Stimulated activated CD4-positive, alpha-beta T cell treated with anti-CD3 and anti-CD28 coated beads, Interleukin-1b, Interleukin-23, amount 100 ng/mL, for 24 hours (primary cell): ENCODE measurements at regions not wholly inside any gene's neighbourhood (a gene's known extent, or its start where the extent isn't known, plus 50 kb on each side); places are given as distances from the start of the nearest gene placed in this dataset.
"Not testable (repeated sequence)": the region's sequence is repeated elsewhere in the genome, so short reads cannot be mapped to it uniquely, and the experiment has no call there.

Experiments
- DNase-seq, 4 experiments: peaks; one replicate each; pipeline ENCODE4 v3.0.0-alpha.2; 2020; ENCODE audit warnings: low read depth in 4 of 4, low spot score in 1 of 4

DNA sequence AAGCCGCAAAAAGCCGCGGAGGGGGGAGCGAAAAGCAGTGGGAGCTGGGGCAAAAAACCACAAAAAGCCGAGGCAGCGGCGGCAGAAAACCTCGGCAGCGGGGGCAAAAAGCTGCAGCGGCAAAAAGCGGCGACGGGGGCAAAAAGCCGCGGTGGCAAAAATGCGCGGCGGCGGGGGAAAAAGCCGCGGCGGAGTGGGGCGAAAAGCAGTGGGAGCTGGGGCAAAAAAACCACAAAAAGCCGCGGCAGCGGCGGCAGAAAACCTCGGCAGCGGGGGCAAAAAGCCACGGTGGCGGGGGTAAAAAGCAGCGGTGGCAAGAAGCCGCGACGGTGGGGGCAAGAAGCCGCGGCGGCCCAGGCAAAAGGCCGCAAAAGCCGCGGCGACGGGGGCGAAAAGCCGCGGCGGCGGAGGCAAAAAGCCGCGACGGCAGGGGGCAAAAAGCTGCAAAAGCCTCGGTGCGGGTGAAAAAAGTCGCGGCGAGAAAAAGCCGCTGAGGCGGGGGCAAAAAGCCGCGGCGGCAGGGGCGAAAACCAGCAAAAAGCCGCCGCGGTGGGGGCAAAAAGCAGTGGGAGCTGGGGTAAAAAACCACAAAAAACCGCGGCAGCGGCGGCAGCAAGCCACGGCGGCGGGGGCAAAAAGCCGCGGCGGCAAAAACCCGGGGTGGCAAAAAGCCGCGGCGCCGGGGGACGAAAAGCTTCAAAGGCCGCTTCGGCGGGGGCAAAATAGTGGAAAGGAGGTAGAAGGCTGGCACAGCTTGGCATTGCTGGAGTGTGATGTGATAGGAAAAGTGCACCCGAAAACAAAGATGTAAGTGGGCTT, 135.9 kb downstream of the ZNF92 start:
- DNase-seq: no peak

DNA sequence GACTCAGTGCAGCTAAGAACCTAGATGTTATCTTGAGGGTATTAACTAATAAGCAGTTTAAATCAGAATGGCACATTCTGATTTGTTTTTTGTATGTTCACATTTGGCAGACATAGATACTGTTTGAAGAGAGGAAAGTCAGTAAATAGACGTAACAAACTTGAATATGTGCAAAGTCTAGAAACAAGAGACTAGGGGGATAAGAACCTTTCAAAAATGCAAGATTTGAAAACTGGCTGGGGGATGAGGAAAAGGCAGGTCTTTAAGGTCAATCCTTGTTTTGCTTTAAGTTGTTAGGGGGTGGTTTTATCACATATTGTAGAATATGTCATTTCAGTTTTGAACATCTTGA, 136.5 kb downstream of the ZNF92 start:
- DNase-seq: not testable (repeated sequence)

DNA sequence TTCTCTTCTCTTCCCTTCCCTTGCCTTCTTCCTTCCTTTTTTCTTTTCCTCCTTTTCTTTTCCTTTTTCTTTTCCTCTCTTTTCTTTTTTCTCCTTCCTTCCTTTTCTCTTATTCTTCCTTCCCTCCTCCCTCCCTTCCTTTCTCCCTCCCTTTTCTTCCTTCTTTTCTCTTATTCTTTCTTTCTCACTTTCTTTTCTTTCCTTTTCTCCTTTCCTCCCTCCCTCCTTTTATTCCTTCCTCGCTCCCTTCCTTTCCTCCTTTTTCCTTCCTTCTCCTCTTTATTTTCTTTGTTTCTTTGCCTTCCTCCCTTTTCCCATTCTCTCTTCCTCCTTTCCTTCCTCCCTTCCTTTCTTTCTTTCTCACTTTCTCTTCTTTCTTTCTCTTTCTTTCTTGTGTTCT, 146.1 kb downstream of the ZNF92 start:
- DNase-seq: not testable (repeated sequence)

DNA sequence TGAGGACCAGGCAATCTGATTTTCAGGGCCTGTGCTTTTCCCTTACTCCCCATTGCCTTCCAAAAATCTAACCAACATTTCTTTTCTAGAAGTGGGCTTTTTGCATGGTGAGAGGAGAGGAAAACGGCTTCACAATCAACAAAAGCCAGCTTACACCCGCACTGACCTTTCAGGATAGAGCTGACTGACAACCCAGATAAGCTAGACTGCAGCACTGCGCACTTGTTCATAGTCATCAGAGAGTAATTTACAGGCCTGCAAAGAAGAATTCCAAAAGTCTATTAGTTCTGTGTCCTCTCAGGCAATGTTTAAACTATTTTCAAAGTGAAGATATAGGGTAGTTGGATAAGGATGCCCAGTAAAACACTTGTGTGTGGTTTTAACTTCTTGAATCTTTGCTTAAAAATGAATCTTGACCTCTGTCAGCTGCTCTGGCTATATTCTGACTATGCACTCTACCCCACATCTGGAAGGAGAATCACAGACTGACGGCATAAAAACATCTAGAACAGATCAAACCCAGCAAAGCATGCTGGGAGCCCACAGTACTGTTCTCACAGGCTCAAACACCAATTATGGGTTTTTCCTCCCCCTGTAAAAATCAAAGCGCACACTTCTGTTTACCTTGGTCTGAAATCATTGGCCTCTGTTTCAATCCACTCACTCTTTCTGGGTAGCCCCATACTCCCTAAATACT, 172.0 kb downstream of the ZNF92 start:
- DNase-seq: not testable (repeated sequence)

DNA sequence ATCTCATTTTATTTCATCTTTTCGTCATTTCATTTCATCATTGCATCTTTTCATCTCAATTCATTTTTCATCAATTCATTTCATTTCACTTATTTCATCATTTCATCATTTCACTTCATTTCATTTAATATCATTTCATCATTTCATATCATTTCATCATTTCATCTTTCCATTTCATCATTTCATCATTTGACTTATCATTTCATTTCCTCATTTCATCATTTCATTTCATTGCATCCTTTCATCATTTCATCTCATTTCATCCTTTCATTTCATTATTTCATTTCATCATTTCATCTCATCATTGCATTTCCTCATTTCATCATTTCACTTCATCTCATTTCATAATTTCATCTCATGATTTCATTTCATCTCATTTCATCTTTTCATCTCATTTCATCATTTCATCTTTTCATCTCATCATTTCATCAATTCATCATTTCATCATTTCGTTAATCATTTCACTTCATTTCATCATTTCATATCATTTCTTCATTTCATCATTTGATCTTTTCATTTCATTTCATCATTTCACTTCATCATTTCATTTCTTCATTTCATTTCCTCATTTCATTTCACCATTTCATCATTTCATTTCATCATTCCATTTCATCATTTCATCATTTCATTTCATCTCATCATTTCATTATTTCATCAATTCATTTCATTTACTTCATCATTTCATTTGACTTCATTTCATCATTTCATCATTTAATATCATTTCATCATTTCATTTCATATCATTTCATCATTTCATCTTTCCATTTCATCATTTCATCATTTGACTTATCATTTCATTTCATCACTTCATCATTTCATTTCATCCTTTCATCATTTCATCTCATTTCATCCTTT, 176.2 kb downstream of the ZNF92 start:
- not testable (repeated sequence) for DNase-seq

DNA sequence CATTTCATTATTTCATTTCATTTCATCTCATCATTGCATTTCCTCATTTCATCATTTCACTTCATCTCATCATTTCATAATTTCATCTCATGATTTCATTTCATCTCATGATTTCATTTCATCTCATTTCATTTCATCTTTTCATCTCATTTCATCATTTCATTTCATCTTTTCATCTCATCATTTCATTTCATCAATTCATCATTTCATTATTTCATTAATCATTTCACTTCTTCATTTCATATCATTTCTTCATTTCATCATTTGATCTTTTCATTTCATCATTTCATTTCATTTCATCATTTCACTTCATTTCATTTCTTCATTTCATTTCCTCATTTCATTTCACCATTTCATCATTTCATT, 176.8 kb downstream of the ZNF92 start:
- not testable (repeated sequence) for DNase-seq

GRCh38 chr7:65551042-65551441, 177.4 kb downstream of the ZNF92 start:
- DNase-seq: not testable (repeated sequence)

- DNase-seq: not testable (repeated sequence)
These were observed 181.2 kb downstream of the ZNF92 start for GRCh38 chr7:65554553-65555476.

DNA sequence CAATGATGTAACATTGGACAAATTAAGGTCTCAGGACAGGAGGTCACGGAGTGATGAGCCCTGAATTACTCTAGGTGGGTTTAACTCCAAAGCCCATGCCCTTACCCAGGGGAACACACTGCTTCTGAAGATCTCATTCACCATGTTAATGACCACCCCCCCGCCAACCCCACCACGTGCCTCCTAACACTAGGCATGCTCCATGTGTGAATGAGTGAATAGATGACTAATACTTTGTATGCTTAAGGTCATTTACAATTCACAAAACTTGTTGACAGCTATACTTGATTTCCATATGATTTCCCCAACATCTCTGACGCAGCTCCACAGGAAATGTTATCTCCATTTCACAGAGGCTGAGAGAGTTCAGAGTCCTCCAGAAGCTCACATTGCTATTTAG, 184.9 kb downstream of the ZNF92 start:
- DNase-seq: peak in 1 of 4 experiments; percentile 2

- DNase-seq: not testable (repeated sequence)
These were observed 188.2 kb downstream of the ZNF92 start for GRCh38 chr7:65561786-65562372.

GRCh38 chr7:65562522-65562921, 188.9 kb downstream of the ZNF92 start:
- DNase-seq: not testable (repeated sequence)

DNA sequence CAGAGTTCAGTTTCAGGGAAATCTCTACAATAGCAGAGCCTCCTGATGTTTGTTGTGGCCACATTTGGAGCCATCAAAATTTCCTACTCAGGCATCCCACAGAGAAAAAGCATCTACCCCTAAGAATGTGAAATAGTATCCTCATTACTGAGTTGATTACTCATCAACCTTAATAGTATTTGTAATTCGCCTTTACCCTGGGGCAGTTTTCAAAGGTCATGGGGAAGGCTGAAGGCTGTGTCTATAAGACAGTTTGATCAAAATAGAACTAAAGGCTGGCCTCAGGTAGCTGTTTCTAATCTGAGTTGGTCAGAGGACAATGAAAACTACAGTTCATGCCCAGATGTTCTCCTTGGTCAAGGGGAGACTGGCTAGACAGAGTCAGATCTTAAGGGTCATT, 189.7 kb downstream of the ZNF92 start:
- not testable (repeated sequence) for DNase-seq

DNA sequence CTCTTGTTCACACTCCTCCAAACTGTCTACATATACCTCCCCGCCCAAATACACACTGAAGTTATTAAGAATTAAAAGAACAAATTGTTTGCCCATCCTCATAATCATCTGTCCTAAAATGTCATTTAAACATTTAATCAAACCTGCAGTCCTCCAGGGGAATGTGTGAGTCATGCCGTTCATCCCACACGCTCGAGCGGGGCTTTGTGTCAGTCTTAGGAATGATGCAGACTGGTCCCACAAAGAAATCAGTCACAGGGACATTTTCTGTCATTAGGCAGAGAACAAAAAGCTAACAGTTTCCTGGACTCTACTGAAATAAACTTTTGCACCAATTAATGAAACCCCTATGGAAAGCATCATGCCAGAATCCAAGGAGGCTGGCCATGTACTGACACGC, 194.6 kb downstream of the ZNF92 start:
- not testable (repeated sequence) for DNase-seq

GRCh38 chr7:65570990-65571389, 197.3 kb downstream of the ZNF92 start:
- DNase-seq: not testable (repeated sequence)

- not testable (repeated sequence) for DNase-seq
These were observed 198.9 kb downstream of the ZNF92 start for GRCh38 chr7:65572581-65572980.

DNA sequence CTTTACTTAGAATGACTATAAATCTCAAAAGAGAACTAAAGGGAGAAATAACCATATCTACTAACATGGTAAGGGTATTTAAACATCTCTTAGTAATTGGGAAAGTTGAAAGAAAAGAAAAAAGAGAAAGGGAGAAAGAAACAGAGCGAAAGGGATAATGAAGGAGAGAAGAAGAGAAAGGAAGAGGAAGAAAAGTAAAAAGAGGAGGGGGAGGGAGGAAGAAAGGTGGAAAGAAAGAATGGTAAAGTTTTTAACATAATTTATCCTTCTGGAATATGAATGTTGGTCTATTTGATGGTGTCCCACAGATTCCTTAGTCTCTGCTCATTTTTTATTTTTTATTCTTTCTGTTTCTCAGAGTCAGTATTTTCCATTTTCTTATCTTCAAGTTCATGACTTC, 202.7 kb downstream of the ZNF92 start:
- not testable (repeated sequence) for DNase-seq

DNA sequence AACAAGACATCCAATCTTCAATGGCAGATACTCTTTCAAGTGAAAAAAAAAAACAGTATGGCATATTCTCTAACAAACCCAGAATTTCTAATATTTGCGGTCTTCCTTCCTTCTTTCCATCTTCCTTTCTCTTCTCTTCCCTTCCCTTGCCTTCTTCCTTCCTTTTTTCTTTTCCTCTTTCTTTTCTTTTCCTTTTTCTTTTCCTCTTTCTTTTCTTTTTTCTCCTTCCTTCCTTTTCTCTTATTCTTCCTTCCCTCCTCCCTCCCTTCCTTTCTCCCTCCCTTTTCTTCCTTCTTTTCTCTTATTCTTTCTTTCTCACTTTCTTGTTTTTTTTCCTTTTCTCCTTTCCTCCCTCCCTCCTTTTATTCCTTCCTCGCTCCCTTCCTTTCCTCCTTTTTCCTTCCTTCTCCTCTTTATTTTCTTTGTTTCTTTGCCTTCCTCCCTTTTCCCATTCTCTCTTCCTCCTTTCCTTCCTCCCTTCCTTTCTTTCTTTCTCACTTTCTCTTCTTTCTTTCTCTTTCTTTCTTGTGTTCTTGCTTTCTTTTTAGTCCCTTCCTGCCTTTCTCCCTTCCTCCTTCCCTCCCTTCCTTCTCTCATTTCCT, 209.0 kb downstream of the ZNF92 start:
- not testable (repeated sequence) for DNase-seq

DNA sequence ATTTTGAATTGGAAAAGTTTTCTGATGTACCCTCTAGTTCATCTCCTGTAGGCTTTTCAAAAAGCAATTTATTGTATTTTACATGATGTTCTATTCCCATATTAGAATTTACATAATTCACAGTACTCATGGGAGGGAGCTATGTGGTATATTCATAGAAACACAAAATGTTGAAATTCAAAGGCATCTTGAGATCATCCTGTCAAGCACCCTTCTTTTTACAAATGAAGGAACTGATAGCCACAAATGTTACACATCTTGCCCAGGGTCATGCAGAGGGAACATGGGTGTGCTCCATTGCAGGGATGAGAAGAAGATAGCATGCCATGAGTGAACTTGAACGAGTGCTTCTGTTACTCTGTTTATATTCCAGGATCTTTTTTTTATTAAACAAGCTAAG, 228.8 kb downstream of the ZNF92 start:
- not testable (repeated sequence) for DNase-seq

DNA sequence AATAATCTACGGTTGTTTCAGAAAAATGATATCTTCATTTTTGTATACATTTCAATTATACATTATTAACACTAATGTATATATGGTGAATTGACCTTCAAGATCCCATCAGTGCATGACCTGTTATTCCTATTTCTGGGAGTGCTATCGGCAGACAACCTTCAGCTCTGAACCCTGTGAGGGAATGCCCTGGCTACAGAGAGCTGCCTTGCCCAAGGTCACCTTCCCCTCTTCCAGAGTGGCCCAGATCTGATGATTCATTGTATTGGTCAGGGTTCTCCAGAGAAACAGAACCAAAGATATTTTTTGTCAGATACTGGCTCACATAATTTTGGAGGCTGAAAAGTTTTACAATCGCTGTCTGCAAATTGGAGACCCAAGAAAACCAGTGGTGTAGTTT, 235.5 kb downstream of the ZNF92 start:
- DNase-seq: no peak
